Mammary epithelial cell (primary cell): ENCODE measurements at regions not wholly inside any gene's neighbourhood (a gene's known extent, or its start where the extent isn't known, plus 50 kb on each side); places are given as distances from the start of the nearest gene placed in this dataset.

Experiments
- CTCF ChIP-seq, 2 donors: IDR thresholded peaks in 1 of 2; conservative IDR thresholded peaks in 1 of 2; 2 replicates each; pipeline ENCODE4 v1.5.1; 2011 to 2012; ENCODE audit warnings: inconsistent platforms in 2 of 2, low read length in 2 of 2, mild to moderate bottlenecking in 2 of 2, control low read depth in 1 of 2, low read depth in 1 of 2; ENCODE audit not compliant: insufficient read depth in 1 of 2; ENCODE audit errors: extremely low read depth in 1 of 2
- EZH2 ChIP-seq: IDR thresholded peaks from 2 replicates; pipeline ENCODE4 v1.6.1; 2012; ENCODE audit warnings: low read length, inconsistent platforms, borderline replicate concordance

- TF ChIP-seq CTCF (conservative IDR thresholded peaks at IDR 0.05 in 1 of 2, IDR thresholded peaks at IDR 0.05 in 1 of 2; ENCODE audit: extremely low read depth in 1 of 2, insufficient read depth in 1 of 2, low read depth in 1 of 2, low read length in 2 of 2) (no peak), EZH2 (no peak)
Observed at GRCh38 chr1:172980971-172981370, 69.8 kb downstream of the TNFSF18 start.
